ENCODE measurements at regions not wholly inside any gene's neighbourhood (a gene's known extent, or its start where the extent isn't known, plus 50 kb on each side); places are given as distances from the start of the nearest gene placed in this dataset.

DNA sequence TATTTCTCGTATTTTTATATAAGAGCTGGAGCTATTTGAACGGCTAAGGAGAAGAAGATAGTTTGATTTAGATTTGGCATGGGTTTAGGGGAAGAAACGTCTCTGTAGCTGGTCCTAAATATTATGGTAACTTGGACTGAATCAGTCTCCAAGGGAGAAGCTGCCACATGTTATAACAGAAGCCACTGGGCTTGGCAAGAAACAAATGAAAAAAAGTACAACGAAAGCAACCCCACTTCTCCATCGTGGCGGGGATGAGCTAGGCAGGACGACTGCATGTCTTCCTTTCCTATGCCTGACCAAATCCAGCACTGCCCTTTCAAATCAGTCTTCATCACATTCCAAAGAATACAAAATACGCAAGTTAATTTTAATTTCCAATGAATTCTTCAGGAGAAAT is 196.7 kb upstream of the KLF14 start:
- TF ChIP-seq POLR2A (IDR thresholded peaks at IDR 0.05) = no peak
- TF ChIP-seq, protein P1, sequence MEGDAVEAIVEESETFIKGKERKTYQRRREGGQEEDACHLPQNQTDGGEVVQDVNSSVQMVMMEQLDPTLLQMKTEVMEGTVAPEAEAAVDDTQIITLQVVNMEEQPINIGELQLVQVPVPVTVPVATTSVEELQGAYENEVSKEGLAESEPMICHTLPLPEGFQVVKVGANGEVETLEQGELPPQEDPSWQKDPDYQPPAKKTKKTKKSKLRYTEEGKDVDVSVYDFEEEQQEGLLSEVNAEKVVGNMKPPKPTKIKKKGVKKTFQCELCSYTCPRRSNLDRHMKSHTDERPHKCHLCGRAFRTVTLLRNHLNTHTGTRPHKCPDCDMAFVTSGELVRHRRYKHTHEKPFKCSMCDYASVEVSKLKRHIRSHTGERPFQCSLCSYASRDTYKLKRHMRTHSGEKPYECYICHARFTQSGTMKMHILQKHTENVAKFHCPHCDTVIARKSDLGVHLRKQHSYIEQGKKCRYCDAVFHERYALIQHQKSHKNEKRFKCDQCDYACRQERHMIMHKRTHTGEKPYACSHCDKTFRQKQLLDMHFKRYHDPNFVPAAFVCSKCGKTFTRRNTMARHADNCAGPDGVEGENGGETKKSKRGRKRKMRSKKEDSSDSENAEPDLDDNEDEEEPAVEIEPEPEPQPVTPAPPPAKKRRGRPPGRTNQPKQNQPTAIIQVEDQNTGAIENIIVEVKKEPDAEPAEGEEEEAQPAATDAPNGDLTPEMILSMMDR (IDR thresholded peaks at IDR 0.05) = no peak
- peaks cover 0 to 13% (median 4%) of the 10 kb centered on the region in 4 donors for H3K4me1 ChIP-seq
- intact Hi-C loops (cut with DNase I) = no loop called here
- 62% methylated on average over 8 of the region's 8 CpGs for WGBS (ENCODE audit: insufficient coverage, low coverage, low lambda C conversion rate, missing lambda C conversion rate)
- DNase-seq (no peak), ATAC-seq (no peak)
- H3K9me3 ChIP-seq = no peaks in the 10 kb centered on the region
- peak overlapping the region; percentile 3 to 44 (median 12) for H3K27ac ChIP-seq
- no peak overlapping the region for H3K4me3 ChIP-seq
- no peaks in the 10 kb centered on the region for H3K27me3 ChIP-seq
- peaks cover 0 to 6% (median 1%) of the 10 kb centered on the region in 4 donors for H3K36me3 ChIP-seq

DNA sequence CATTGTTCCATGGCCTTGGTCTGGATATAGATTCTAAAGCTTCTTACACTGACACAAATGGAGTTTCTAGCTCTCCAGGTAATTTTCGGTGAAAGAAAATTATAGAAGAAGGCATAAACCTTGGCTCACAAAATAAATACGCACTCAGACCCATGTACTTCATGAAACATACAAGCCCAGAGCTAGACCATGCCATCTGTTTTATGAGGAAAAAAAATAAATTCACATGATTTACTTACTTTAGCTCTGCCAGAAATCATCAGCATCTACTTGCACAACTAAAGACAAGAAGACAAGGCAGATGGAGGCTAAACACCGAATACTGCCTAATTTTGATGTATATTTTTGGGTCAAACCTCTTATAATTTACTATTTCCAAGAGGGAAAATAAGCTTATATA is 197.4 kb upstream of the KLF14 start:
- Histone ChIP-seq H3K9me3 (no peaks in the 10 kb centered on the region), H3K4me3 (no peak overlapping the region), H3K27ac (peak overlapping the region in 1 of 3 donors; percentile 12), H3K27me3 (no peaks in the 10 kb centered on the region), H3K4me1 (peaks cover 0 to 11% (median 0%) of the 10 kb centered on the region in 4 donors), H3K36me3 (peaks cover 0 to 9% (median 2%) of the 10 kb centered on the region in 4 donors)
- intact Hi-C loops (cut with DNase I) = no loop called here
- ATAC-seq (no peak), DNase-seq (no peak)
- TF ChIP-seq, protein P1 (IDR thresholded peaks at IDR 0.05) = no peak
- no peak for TF ChIP-seq POLR2A (IDR thresholded peaks at IDR 0.05)
- WGBS (ENCODE audit: insufficient coverage, low coverage, low lambda C conversion rate, missing lambda C conversion rate) = 93% methylated on average over 3 of the region's 3 CpGs

DNA sequence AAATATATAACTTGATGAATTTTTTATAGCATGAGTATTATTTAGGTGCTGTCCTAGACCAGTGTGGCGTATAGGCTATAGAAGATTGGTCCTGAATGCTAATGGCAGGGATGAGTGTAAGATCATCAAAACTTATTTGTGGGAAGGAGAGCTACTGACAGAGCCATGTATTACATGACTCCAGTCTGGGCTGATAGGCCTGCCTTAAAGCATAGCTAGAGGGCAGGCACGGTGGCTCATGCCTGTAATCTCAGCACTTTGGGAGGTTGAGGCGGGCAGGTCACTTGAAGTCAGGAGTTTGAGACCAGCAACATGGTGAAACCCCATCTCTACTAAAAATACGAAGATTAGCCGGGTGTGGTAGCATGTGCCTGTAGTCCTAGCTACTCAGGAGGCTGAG is 198.1 kb upstream of the KLF14 start:
- Histone ChIP-seq H3K36me3 (peaks cover 0 to 9% (median 2%) of the 10 kb centered on the region in 4 donors), H3K27me3 (no peaks in the 10 kb centered on the region), H3K4me1 (peaks cover 0 to 11% (median 3%) of the 10 kb centered on the region in 4 donors), H3K9me3 (no peaks in the 10 kb centered on the region), H3K27ac (no peak overlapping the region), H3K4me3 (no peak overlapping the region)
- no peak for TF ChIP-seq POLR2A (IDR thresholded peaks at IDR 0.05)
- TF ChIP-seq, protein P1 (IDR thresholded peaks at IDR 0.05) = no peak
- ATAC-seq (no peak), DNase-seq (no peak)
- 67% methylated on average over 2 of the region's 5 CpGs for WGBS (ENCODE audit: insufficient coverage, low coverage, low lambda C conversion rate, missing lambda C conversion rate)
- intact Hi-C loops (cut with DNase I) = no loop called here

DNA sequence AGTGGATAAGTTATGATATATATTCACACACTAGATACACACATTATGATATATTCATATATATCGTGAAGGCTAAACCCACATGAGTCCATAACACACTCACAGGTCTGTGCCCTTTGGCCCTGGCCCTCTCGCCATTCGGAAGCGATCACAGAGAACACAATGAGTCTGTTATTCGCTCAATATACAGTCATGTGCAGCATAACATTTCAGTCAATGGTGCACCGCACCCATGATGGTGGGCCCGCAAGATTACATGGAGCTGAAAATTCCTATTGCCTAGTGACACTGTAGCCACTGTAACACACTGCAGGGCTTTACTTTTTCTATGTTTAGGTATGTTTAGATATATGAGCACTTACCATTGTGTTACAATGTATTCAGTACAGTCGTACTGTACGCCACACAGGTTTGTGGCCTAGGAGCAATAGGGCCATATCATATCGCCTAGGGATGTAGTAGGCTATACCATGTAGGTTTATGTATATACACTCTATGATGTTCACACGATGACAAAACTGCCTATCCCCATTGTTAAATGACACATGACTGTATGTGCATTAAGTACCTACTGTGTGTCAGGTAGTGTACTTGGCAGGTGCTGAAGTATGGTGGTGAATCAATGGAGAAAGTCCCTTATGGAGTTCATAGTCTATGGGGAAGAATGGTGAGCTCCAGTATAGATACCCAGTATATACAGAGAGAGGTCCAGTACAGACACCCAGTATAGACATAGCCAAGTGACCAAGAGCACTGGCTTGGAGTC is 198.8 kb upstream of the KLF14 start:
- TF ChIP-seq, protein P1 (IDR thresholded peaks at IDR 0.05) = no peak
- TF ChIP-seq POLR2A (IDR thresholded peaks at IDR 0.05) = no peak
- Histone ChIP-seq H3K9me3 (no peaks in the 10 kb centered on the region), H3K27ac (no peak overlapping the region), H3K27me3 (no peaks in the 10 kb centered on the region), H3K36me3 (peaks cover 0 to 9% (median 2%) of the 10 kb centered on the region in 4 donors), H3K4me1 (peaks cover 0 to 11% (median 4%) of the 10 kb centered on the region in 4 donors), H3K4me3 (no peak overlapping the region)
- intact Hi-C loops (cut with DNase I) = no loop called here
- WGBS (ENCODE audit: insufficient coverage, low coverage, low lambda C conversion rate, missing lambda C conversion rate) = 84% methylated on average over 11 of the region's 11 CpGs
- ATAC-seq = peak in 1 of 4 donors; percentile 27
- no peak for DNase-seq
